GM12875 (cell line): ENCODE measurements at regions not wholly inside any gene's neighbourhood (a gene's known extent, or its start where the extent isn't known, plus 50 kb on each side); places are given as distances from the start of the nearest gene placed in this dataset.

Source experiments
- H3K4me3 ChIP-seq: one replicate; pipeline ENCODE4 v1.5.1; 2011; ENCODE audit warnings: low read depth, low read length, control low read depth
- TF ChIP-seq, protein P1 (sequence below): IDR thresholded peaks from 2 replicates; pipeline ENCODE4 v1.5.1; 2011; ENCODE audit warnings: low read depth, mild to moderate bottlenecking, control low read depth, inconsistent platforms, low read length, moderate library complexity, borderline replicate concordance; ENCODE audit not compliant: insufficient read depth

GRCh38 chr11:105229761-105230160 lies 90.2 kb upstream of the CARD18 start:
- TF ChIP-seq, protein P1, sequence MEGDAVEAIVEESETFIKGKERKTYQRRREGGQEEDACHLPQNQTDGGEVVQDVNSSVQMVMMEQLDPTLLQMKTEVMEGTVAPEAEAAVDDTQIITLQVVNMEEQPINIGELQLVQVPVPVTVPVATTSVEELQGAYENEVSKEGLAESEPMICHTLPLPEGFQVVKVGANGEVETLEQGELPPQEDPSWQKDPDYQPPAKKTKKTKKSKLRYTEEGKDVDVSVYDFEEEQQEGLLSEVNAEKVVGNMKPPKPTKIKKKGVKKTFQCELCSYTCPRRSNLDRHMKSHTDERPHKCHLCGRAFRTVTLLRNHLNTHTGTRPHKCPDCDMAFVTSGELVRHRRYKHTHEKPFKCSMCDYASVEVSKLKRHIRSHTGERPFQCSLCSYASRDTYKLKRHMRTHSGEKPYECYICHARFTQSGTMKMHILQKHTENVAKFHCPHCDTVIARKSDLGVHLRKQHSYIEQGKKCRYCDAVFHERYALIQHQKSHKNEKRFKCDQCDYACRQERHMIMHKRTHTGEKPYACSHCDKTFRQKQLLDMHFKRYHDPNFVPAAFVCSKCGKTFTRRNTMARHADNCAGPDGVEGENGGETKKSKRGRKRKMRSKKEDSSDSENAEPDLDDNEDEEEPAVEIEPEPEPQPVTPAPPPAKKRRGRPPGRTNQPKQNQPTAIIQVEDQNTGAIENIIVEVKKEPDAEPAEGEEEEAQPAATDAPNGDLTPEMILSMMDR: no peak
- no peak overlapping the region for H3K4me3 ChIP-seq

GRCh38 chr11:105229257-105229656 lies 89.7 kb upstream of the CARD18 start:
- TF ChIP-seq, protein P1: no peak
- H3K4me3 ChIP-seq: no peak overlapping the region

GRCh38 chr11:105227363-105227762 lies 87.8 kb upstream of the CARD18 start:
- TF ChIP-seq, protein P1: no peak
- no peak overlapping the region for H3K4me3 ChIP-seq

DNA sequence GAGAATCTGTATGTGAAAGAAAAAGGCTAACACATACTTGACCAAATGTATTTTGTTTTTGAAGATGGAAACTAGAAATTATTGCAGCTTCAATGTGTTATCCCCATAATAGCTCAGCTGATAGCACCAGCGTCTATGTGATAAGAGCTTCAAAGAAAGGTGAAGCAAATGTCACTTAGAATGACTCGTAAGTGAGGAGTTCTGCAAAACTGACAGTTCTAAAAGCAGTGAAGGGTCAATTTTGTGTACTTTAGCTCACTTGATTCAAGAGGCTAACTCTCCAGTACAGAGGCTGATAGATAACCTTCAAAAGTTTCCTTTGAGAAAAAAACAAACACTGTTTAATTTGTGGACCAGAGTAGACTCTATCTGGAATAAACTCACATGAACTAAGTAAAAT lies 87.2 kb upstream of the CARD18 start:
- H3K4me3 ChIP-seq: no peak overlapping the region
- TF ChIP-seq, protein P1: no peak

- H3K4me3 ChIP-seq: no peak overlapping the region
- TF ChIP-seq, protein P1: no peak
These were observed 86.5 kb upstream of the CARD18 start for GRCh38 chr11:105226091-105226490.

DNA sequence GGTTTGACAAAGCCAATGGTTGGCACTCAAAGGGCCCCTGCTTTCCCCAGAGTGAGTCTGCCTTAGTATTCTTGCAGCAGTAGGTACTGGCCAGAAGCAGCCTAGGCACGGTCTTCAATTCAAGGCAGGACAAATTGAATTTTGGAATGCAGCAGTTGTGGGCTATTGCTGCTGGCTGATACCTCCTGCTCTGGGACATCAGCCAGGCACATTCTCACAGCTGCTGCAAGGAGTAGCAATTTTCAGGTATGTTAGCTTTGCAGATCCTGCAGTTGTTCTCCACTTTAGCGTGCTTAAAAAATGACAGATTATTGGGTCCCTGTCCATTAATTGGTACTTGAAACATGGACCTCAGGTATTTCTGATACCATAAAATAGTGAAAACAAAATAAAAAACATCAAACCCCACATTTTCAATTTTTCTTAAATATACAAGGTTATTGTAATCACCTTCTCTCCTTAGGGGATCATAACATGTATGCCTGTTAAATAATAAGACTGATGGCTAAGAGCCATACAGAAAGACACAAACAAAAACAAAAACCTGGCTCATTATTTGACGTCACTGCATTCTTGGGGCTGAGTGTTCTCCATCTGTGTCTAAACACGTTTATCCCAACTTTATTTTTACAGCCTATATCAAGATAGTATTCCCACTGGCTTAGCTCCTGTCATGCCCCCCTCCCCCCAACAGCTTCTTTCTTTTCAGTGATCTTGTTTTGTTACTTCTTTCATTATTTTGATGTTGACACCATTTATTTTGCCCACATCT lies 85.1 kb upstream of the CARD18 start:
- no peak overlapping the region for H3K4me3 ChIP-seq
- TF ChIP-seq, protein P1: no peak

DNA sequence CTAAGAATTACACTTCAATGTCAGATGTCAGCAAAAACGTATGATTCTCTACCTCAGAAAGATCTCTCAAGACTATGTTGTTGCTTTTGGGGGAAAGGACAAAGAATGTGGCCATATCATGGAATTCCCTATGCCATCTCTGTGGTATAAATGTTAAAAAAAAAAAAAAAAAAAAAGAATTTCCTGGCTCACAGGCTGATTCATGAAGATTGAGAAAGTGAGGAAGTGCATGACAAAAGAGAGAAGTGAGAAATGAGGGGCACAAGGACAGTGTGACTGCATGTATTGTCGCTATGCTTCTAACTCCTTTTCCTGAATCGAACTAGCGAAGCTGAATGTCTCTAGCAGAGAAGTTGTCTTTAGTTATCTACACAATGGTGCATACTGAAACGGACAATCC lies 80.6 kb upstream of the CARD18 start:
- TF ChIP-seq, protein P1: no peak
- H3K4me3 ChIP-seq: no peak overlapping the region
